ENCODE measurements at regions not wholly inside any gene's neighbourhood (a gene's known extent, or its start where the extent isn't known, plus 50 kb on each side); places are given as distances from the start of the nearest gene placed in this dataset.

GRCh38 chr2:235156055-235156454 is 204.2 kb downstream of the SH3BP4 start:
- Histone ChIP-seq H4K20me1 (replicated peaks; ENCODE audit: insufficient read depth) (no peaks in the 10 kb centered on the region), H3K36me3 (ENCODE audit: insufficient read depth) (no peaks in the 10 kb centered on the region), H3K4me3 (no peak overlapping the region), H3K9me2 (ENCODE audit: insufficient read depth) (peaks cover 7% of the 10 kb centered on the region), H3F3A (replicated peaks; ENCODE audit: low read depth) (no peaks in the 10 kb centered on the region), H3K4me2 (no peak overlapping the region), H3K27me3 (ENCODE audit: insufficient read depth) (no peaks in the 10 kb centered on the region), H3K4me1 (ENCODE audit: insufficient read depth) (peaks cover 8% of the 10 kb centered on the region), H2AFZ (no peak overlapping the region), H3K27ac (ENCODE audit: low read depth) (no peak overlapping the region), H3K79me2 (replicated peaks; ENCODE audit: insufficient read depth) (no peaks in the 10 kb centered on the region)
- H3K27ac Mint-ChIP-seq, result no peak overlapping the region
- H3K36me3 Mint-ChIP-seq (ENCODE audit: low read depth), result no peaks in the 10 kb centered on the region
- no peak for TF ChIP-seq STAT1 (IDR thresholded peaks at IDR 0.05; ENCODE audit: unreplicated experiment)
- TF ChIP-seq ZNF331 (CRISPR knock-in tag; IDR thresholded peaks at IDR 0.05; ENCODE audit: low read depth), result no peak
- TF ChIP-seq, protein P1, sequence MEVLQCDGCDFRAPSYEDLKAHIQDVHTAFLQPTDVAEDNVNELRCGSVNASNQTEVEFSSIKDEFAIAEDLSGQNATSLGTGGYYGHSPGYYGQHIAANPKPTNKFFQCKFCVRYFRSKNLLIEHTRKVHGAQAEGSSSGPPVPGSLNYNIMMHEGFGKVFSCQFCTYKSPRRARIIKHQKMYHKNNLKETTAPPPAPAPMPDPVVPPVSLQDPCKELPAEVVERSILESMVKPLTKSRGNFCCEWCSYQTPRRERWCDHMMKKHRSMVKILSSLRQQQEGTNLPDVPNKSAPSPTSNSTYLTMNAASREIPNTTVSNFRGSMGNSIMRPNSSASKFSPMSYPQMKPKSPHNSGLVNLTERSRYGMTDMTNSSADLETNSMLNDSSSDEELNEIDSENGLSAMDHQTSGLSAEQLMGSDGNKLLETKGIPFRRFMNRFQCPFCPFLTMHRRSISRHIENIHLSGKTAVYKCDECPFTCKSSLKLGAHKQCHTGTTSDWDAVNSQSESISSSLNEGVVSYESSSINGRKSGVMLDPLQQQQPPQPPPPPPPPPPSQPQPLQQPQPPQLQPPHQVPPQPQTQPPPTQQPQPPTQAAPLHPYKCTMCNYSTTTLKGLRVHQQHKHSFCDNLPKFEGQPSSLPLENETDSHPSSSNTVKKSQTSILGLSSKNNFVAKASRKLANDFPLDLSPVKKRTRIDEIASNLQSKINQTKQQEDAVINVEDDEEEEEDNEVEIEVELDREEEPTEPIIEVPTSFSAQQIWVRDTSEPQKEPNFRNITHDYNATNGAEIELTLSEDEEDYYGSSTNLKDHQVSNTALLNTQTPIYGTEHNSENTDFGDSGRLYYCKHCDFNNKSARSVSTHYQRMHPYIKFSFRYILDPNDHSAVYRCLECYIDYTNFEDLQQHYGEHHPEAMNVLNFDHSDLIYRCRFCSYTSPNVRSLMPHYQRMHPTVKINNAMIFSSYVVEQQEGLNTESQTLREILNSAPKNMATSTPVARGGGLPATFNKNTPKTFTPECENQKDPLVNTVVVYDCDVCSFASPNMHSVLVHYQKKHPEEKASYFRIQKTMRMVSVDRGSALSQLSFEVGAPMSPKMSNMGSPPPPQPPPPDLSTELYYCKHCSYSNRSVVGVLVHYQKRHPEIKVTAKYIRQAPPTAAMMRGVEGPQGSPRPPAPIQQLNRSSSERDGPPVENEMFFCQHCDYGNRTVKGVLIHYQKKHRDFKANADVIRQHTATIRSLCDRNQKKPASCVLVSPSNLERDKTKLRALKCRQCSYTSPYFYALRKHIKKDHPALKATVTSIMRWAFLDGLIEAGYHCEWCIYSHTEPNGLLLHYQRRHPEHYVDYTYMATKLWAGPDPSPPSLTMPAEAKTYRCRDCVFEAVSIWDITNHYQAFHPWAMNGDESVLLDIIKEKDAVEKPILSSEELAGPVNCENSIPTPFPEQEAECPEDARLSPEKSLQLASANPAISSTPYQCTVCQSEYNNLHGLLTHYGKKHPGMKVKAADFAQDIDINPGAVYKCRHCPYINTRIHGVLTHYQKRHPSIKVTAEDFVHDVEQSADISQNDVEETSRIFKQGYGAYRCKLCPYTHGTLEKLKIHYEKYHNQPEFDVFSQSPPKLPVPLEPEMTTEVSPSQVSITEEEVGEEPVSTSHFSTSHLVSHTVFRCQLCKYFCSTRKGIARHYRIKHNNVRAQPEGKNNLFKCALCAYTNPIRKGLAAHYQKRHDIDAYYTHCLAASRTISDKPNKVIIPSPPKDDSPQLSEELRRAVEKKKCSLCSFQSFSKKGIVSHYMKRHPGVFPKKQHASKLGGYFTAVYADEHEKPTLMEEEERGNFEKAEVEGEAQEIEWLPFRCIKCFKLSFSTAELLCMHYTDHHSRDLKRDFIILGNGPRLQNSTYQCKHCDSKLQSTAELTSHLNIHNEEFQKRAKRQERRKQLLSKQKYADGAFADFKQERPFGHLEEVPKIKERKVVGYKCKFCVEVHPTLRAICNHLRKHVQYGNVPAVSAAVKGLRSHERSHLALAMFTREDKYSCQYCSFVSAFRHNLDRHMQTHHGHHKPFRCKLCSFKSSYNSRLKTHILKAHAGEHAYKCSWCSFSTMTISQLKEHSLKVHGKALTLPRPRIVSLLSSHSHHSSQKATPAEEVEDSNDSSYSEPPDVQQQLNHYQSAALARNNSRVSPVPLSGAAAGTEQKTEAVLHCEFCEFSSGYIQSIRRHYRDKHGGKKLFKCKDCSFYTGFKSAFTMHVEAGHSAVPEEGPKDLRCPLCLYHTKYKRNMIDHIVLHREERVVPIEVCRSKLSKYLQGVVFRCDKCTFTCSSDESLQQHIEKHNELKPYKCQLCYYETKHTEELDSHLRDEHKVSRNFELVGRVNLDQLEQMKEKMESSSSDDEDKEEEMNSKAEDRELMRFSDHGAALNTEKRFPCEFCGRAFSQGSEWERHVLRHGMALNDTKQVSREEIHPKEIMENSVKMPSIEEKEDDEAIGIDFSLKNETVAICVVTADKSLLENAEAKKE (CRISPR knock-in tag; IDR thresholded peaks at IDR 0.05), result no peak
- TF ChIP-seq JUNB (IDR thresholded peaks at IDR 0.05; ENCODE audit: unreplicated experiment), result no peak
- TF ChIP-seq EZH2 (IDR thresholded peaks at IDR 0.05; ENCODE audit: low read depth, unreplicated experiment), result no peak
- no peak for TF ChIP-seq ETS1 (IDR thresholded peaks at IDR 0.05)
- TF ChIP-seq, protein P2, sequence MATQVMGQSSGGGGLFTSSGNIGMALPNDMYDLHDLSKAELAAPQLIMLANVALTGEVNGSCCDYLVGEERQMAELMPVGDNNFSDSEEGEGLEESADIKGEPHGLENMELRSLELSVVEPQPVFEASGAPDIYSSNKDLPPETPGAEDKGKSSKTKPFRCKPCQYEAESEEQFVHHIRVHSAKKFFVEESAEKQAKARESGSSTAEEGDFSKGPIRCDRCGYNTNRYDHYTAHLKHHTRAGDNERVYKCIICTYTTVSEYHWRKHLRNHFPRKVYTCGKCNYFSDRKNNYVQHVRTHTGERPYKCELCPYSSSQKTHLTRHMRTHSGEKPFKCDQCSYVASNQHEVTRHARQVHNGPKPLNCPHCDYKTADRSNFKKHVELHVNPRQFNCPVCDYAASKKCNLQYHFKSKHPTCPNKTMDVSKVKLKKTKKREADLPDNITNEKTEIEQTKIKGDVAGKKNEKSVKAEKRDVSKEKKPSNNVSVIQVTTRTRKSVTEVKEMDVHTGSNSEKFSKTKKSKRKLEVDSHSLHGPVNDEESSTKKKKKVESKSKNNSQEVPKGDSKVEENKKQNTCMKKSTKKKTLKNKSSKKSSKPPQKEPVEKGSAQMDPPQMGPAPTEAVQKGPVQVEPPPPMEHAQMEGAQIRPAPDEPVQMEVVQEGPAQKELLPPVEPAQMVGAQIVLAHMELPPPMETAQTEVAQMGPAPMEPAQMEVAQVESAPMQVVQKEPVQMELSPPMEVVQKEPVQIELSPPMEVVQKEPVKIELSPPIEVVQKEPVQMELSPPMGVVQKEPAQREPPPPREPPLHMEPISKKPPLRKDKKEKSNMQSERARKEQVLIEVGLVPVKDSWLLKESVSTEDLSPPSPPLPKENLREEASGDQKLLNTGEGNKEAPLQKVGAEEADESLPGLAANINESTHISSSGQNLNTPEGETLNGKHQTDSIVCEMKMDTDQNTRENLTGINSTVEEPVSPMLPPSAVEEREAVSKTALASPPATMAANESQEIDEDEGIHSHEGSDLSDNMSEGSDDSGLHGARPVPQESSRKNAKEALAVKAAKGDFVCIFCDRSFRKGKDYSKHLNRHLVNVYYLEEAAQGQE (IDR thresholded peaks at IDR 0.05; ENCODE audit: unreplicated experiment), result no peak
- no peak for TF ChIP-seq EZH2phosphoT487 (IDR thresholded peaks at IDR 0.05; ENCODE audit: unreplicated experiment)
- no peak for TF ChIP-seq CTCF (conservative IDR thresholded peaks at IDR 0.05; ENCODE audit: low read depth in 2 of 2)
- TF ChIP-seq NANOG (IDR thresholded peaks at IDR 0.05; ENCODE audit: borderline replicate concordance), result no peak
- TF ChIP-seq ZNF114 (CRISPR knock-in tag; IDR thresholded peaks at IDR 0.05), result no peak
- no peak for TF ChIP-seq CREB1 (CRISPR knock-in tag; IDR thresholded peaks at IDR 0.05; ENCODE audit: low read depth)
- no peak for TF ChIP-seq POLR2AphosphoS5 (IDR thresholded peaks at IDR 0.05; ENCODE audit: low read depth)
- H3K27me3 Mint-ChIP-seq (ENCODE audit: insufficient read depth, low read depth, poor library complexity), result peaks cover 5% of the 10 kb centered on the region
- no peaks in the 10 kb centered on the region for H3K9me3 Mint-ChIP-seq
- no peak overlapping the region for H3K4me3 Mint-ChIP-seq
- no peak for ATAC-seq
- peaks cover 21% of the 10 kb centered on the region for H3K4me1 Mint-ChIP-seq
- DNase-seq (ENCODE audit: low spot score), result no peak

Measured in GM23338 (cell line).